OCI-LY3 (cell line): ENCODE measurements at regions not wholly inside any gene's neighbourhood (a gene's known extent, or its start where the extent isn't known, plus 50 kb on each side); places are given as distances from the start of the nearest gene placed in this dataset.

ENCODE experiments used
- H2AFZ ChIP-seq: fragments of 200-600, 300-600 bp; shearing (Covaris generic); 2 replicates; pipeline ENCODE4 v1.6.0; 2014; ENCODE audit warnings: antibody characterized with exemption, low read depth, low read length
- H3K27ac ChIP-seq: fragments of 200-600, 300-600 bp; sonication (generic); 2 replicates; pipeline ENCODE4 v1.5.1; 2014; ENCODE audit warnings: mild to moderate bottlenecking, low read length, moderate library complexity, mixed read lengths
- H3K27me3 ChIP-seq: fragments of 200-600, 300-600 bp; sonication (generic); 2 replicates; pipeline ENCODE4 v1.6.1; 2014; ENCODE audit warnings: low read depth, low read length, mixed read lengths
- H3K36me3 ChIP-seq: fragments of 200-600, 300-600 bp; sonication (generic); replicated peaks from 2 replicates; pipeline ENCODE3; 2014; ENCODE audit warnings: low read depth, low read length, mixed read lengths
- H3K4me1 ChIP-seq: fragments of 300-600, 200-600 bp; sonication (generic); 2 replicates; pipeline ENCODE4 v1.6.1; 2014; ENCODE audit warnings: low read length, mixed read lengths
- H3K4me2 ChIP-seq: fragments of 200-600, 300-600 bp; sonication (generic); 2 replicates; pipeline ENCODE4 v1.6.1; 2014; ENCODE audit warnings: low read length, mixed read lengths
- H3K4me3 ChIP-seq: fragments of 300-600, 200-600 bp; sonication (generic); 2 replicates; pipeline ENCODE4 v1.5.1; 2014; ENCODE audit warnings: antibody characterized with exemption, mild to moderate bottlenecking, low read length, moderate library complexity
- H3K79me2 ChIP-seq: fragments of 300-600, 200-600 bp; shearing (Covaris generic); 2 replicates; pipeline ENCODE4 v1.6.1; 2014; ENCODE audit warnings: mild to moderate bottlenecking, low read length, mixed read lengths
- H3K9ac ChIP-seq: fragments of 300-600, 200-600 bp; shearing (Covaris generic); 2 replicates; pipeline ENCODE4 v1.6.0; 2014; ENCODE audit warnings: mild to moderate bottlenecking, low read length, moderate library complexity
- H3K9me3 ChIP-seq: fragments of 200-600, 300-600 bp; shearing (Covaris generic); 2 replicates; pipeline ENCODE4 v1.6.1; 2014; ENCODE audit warnings: low read length, mixed read lengths; ENCODE audit not compliant: insufficient read depth
- H4K20me1 ChIP-seq: fragments of 200-600, 300-600 bp; sonication (generic); 2 replicates; pipeline ENCODE4 v1.6.1; 2016; ENCODE audit warnings: low read length, mixed read lengths; ENCODE audit not compliant: insufficient read depth
- EZH2phosphoT487 ChIP-seq: fragments of 200-600 bp; shearing (Covaris generic); IDR thresholded peaks from 2 replicates; pipeline ENCODE4 v1.6.1; 2018; ENCODE audit warnings: antibody characterized with exemption, mixed run types, low read depth
- TF ChIP-seq, protein P1 (sequence below): fragments of 200-600, 300-600 bp; sonication (generic); IDR thresholded peaks from 2 replicates; pipeline ENCODE4 v1.5.1; 2014; ENCODE audit warnings: antibody characterized with exemption, low read length, low read depth

DNA sequence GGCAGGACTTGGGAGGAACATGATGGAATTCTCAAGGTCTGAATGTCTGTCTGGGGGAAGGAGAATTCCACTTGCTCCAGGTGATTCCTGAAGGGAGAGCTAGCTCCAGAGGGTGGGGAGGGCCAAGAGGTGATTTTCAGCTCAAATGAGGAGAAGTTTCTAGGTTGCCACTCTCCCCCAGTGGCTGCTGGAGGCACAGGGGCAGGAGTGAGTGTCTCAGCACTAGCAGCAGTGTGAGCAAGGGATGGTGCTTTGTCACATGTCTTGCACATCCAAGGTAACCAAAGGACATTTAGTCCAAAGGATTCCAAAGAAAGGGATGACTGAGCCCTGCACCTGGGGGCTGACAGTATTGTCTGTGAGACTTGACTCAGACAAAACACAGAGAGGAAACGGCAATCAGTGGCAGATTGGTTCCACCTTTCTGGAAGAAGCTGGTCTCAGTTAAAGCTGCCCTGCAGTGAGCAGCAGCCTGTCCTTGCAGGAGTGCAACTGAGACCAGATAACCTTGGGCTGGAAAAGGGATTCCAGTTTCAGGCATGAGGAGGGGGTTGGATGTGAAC lies 51.2 kb upstream of the PCBD1 start:
- TF ChIP-seq EZH2phosphoT487 = no peak
- TF ChIP-seq, protein P1, sequence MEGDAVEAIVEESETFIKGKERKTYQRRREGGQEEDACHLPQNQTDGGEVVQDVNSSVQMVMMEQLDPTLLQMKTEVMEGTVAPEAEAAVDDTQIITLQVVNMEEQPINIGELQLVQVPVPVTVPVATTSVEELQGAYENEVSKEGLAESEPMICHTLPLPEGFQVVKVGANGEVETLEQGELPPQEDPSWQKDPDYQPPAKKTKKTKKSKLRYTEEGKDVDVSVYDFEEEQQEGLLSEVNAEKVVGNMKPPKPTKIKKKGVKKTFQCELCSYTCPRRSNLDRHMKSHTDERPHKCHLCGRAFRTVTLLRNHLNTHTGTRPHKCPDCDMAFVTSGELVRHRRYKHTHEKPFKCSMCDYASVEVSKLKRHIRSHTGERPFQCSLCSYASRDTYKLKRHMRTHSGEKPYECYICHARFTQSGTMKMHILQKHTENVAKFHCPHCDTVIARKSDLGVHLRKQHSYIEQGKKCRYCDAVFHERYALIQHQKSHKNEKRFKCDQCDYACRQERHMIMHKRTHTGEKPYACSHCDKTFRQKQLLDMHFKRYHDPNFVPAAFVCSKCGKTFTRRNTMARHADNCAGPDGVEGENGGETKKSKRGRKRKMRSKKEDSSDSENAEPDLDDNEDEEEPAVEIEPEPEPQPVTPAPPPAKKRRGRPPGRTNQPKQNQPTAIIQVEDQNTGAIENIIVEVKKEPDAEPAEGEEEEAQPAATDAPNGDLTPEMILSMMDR = no peak
- Histone ChIP-seq H3K4me1 (no peaks in the 10 kb centered on the region), H4K20me1 (no peaks in the 10 kb centered on the region), H3K9ac (no peak overlapping the region), H3K27ac (no peak overlapping the region), H3K4me2 (no peak overlapping the region), H2AFZ (no peak overlapping the region), H3K27me3 (no peaks in the 10 kb centered on the region), H3K9me3 (no peaks in the 10 kb centered on the region), H3K4me3 (no peak overlapping the region), H3K36me3 (no peaks in the 10 kb centered on the region), H3K79me2 (no peaks in the 10 kb centered on the region)

DNA sequence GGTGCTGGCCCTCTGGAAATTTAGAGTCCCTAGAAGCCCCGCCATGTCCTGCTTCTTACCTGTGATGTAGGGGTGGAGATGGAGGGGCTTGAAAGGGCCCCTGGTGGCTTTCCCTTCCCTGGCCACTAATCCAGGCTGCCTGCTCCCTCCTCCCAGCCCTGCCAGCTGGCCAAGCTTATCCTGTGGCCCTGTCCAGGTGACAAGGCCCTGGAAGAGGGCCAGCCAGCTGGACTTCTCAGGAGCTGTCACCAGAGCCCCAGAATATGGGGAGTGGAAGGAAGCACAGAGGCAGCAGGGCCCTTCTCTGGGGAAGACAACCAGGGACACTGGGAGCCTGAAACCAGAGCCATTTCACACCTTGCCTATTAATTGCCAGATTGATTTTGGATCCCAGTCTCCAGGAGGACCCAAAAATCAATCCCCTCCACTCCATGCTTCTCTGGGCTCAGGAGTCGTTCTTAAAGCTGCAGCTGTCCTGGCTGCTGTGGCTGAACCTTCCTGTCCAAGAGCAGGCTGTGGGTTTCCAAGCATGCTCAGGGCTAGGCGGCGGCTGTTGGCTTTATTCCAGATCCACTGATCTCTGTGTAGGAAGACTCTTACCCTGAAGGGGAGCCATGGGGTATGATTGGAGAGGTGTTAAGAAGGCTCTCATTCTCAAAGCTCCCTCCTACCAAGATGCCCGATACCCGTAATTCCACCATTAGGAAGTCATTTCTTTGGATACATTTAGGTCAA lies 52.6 kb upstream of the PCBD1 start:
- Histone ChIP-seq H3K36me3 (no peaks in the 10 kb centered on the region), H3K9ac (no peak overlapping the region), H3K4me3 (no peak overlapping the region), H4K20me1 (no peaks in the 10 kb centered on the region), H3K4me2 (no peak overlapping the region), H3K9me3 (no peaks in the 10 kb centered on the region), H2AFZ (no peak overlapping the region), H3K79me2 (no peaks in the 10 kb centered on the region), H3K27ac (no peak overlapping the region), H3K4me1 (no peaks in the 10 kb centered on the region), H3K27me3 (no peaks in the 10 kb centered on the region)
- TF ChIP-seq EZH2phosphoT487 = no peak
- TF ChIP-seq, protein P1 = no peak

DNA sequence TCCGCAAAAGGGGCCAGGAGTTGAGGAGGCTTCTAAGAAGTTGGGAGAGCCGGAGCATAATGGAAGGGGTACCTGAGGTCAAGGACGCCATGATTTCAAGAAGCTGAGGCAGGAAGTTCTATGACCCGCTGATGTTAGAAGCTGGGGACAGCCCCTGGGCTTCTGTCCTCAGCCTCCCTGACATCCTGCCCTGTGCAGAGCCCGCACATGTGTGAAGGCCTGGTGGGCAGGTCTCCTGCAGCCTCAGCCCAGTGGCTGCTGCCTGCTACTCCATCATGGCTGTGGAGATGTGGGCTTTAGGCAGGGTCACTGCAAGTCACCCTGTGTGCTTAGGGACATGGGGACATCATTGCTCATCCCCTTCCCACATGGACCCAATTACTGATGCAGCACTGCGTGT lies 53.8 kb upstream of the PCBD1 start:
- Histone ChIP-seq H3K27me3 (no peaks in the 10 kb centered on the region), H3K4me2 (no peak overlapping the region), H3K27ac (no peak overlapping the region), H4K20me1 (no peaks in the 10 kb centered on the region), H3K4me1 (no peaks in the 10 kb centered on the region), H3K4me3 (no peak overlapping the region), H3K9ac (no peak overlapping the region), H3K36me3 (no peaks in the 10 kb centered on the region), H3K9me3 (no peaks in the 10 kb centered on the region), H3K79me2 (no peaks in the 10 kb centered on the region), H2AFZ (no peak overlapping the region)
- no peak for TF ChIP-seq EZH2phosphoT487
- TF ChIP-seq, protein P1 = no peak

DNA sequence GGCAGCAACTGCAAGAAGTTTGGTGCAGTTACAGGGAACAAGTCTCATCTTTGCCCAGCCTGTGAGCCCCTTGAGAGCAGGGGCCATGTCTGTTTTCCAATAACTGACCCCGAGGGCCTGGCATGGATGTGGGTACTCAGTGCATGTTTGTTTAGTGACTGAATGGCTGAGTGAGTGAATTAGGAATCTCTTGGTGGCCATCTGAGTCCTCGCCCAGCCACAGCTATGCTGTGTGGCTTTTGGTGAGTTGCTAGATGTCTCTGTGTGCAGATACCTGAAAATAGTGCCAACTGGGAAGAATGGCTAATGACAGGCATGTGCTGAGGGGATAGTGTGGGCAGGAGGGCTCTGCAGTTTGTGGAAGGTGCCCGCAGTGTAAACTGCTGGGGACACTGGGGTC lies 54.4 kb upstream of the PCBD1 start:
- Histone ChIP-seq H3K9ac (no peak overlapping the region), H3K4me2 (no peak overlapping the region), H3K9me3 (no peaks in the 10 kb centered on the region), H3K79me2 (no peaks in the 10 kb centered on the region), H3K27ac (no peak overlapping the region), H3K4me1 (no peaks in the 10 kb centered on the region), H3K4me3 (no peak overlapping the region), H2AFZ (no peak overlapping the region), H4K20me1 (no peaks in the 10 kb centered on the region), H3K27me3 (no peaks in the 10 kb centered on the region), H3K36me3 (no peaks in the 10 kb centered on the region)
- TF ChIP-seq, protein P1 = no peak
